Stomach (tissue), 4 donors: ENCODE measurements at regions not wholly inside any gene's neighbourhood (a gene's known extent, or its start where the extent isn't known, plus 50 kb on each side); places are given as distances from the start of the nearest gene placed in this dataset.

Experiments
- CTCF ChIP-seq, 7 experiments: fragments of 450-650 bp in 4 of 7; fragments of 200-600 bp in 3 of 7; sonication (generic) in 3 of 7; IDR thresholded peaks; one replicate each; pipeline ENCODE4 v1.5.1; 2016 to 2019; ENCODE audit warnings: antibody characterized with exemption in 7 of 7, control low read depth in 2 of 7, mild to moderate bottlenecking in 1 of 7
- EP300 ChIP-seq: sonication (generic); formaldehyde crosslinking; IDR thresholded peaks from one replicate; pipeline ENCODE4 v1.6.1; 2017; ENCODE audit warnings: antibody characterized with exemption
- POLR2A ChIP-seq, 4 donors: fragments of 450-650 bp; IDR thresholded peaks; one replicate each; pipeline ENCODE4 v1.6.1; 2016; ENCODE audit warnings: antibody characterized with exemption in 4 of 4, control low read depth in 2 of 4, mild to moderate bottlenecking in 1 of 4, moderate library complexity in 1 of 4
- POLR2AphosphoS5 ChIP-seq, 3 donors: sonication (generic); formaldehyde crosslinking; IDR thresholded peaks; one replicate each; pipeline ENCODE4 v1.6.1; 2016; ENCODE audit warnings: antibody characterized with exemption in 3 of 3

- TF ChIP-seq CTCF (IDR thresholded peaks at IDR 0.05), result no peak
- TF ChIP-seq POLR2A (IDR thresholded peaks at IDR 0.05), result no peak
- TF ChIP-seq POLR2AphosphoS5 (IDR thresholded peaks at IDR 0.05), result no peak
- no peak for TF ChIP-seq EP300
These were observed 113.2 kb downstream of the SOX9 start for GRCh38 chr17:72233986-72234385.
